OCI-LY1 (cell line): ENCODE measurements at regions not wholly inside any gene's neighbourhood (a gene's known extent, or its start where the extent isn't known, plus 50 kb on each side); places are given as distances from the start of the nearest gene placed in this dataset.

Source experiments
- CTCF ChIP-seq: fragments of 200-600 bp; sonication (generic), shearing (Covaris generic); IDR thresholded peaks from 2 replicates; pipeline ENCODE4 v1.5.1; 2017; ENCODE audit warnings: mild to moderate bottlenecking, antibody characterized with exemption, low read length, moderate library complexity, mixed read lengths
- EZH2 ChIP-seq: fragments of 200-600 bp; sonication (generic), shearing (Covaris generic); IDR thresholded peaks from 2 replicates; pipeline ENCODE4 v1.8.0; 2017; ENCODE audit warnings: borderline replicate concordance, mixed run types, mild to moderate bottlenecking, antibody characterized with exemption, low read length, moderate library complexity, mixed read lengths

DNA sequence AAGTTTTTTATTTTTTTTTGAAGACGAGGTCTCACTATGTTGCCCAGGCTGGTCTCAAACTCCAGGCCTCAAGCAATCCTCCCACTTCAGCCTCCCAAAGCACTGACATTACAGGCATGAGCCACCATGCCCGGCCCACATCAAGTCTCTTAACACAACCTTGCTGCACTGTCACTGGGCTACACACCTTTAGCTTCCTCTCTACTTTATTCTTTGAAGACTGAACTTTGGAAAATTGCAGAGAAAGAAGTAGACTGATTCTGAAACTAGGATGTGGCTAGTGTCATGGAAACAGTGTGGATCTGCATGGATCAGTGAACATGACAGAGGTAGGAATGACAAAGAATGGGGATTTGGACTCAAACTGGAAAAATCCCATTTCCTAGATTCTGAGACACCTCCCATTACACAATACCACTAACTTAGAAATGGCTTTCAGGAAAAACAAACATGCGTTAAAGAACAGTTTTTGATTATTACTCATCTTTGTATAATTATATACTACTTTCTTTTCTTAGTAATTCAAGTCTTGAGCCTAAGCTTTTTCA lies 99.6 kb upstream of the SPON1 start:
- TF ChIP-seq CTCF (no peak), EZH2 (no peak)
